Nephron progenitor cell (in vitro differentiated cells): ENCODE measurements at regions not wholly inside any gene's neighbourhood (a gene's known extent, or its start where the extent isn't known, plus 50 kb on each side); places are given as distances from the start of the nearest gene placed in this dataset.
"Not testable (repeated sequence)": the region's sequence is repeated elsewhere in the genome, so short reads cannot be mapped to it uniquely, and the experiment has no call there.

ENCODE experiments used
- DNase-seq: peaks from one replicate; pipeline ENCODE4 v3.0.0; 2021
- H3K27ac Mint-ChIP-seq: 2 replicates; pipeline ENCODE4 v1.8.0; 2021; ENCODE audit warnings: mild to moderate bottlenecking, moderate library complexity, mixed read lengths
- H3K27me3 Mint-ChIP-seq: 2 replicates; pipeline ENCODE4 v1.8.0; 2021; ENCODE audit warnings: mild to moderate bottlenecking, low read depth, mixed read lengths; ENCODE audit not compliant: poor library complexity
- H3K36me3 Mint-ChIP-seq: 2 replicates; pipeline ENCODE4 v1.8.0; 2021; ENCODE audit warnings: low read depth, mixed read lengths
- H3K4me1 Mint-ChIP-seq: 2 replicates; pipeline ENCODE4 v1.8.0; 2021; ENCODE audit warnings: mixed read lengths
- H3K4me3 Mint-ChIP-seq: 2 replicates; pipeline ENCODE4 v1.8.0; 2021; ENCODE audit warnings: mild to moderate bottlenecking, moderate library complexity, mixed read lengths
- H3K9me3 Mint-ChIP-seq: 2 replicates; pipeline ENCODE4 v1.8.0; 2021; ENCODE audit warnings: mild to moderate bottlenecking, moderate library complexity, mixed read lengths
- CTCF ChIP-seq: fragments of 200-600 bp; sonication (generic); IDR thresholded peaks from 2 replicates; pipeline ENCODE4 v1.5.0; 2021; ENCODE audit warnings: antibody characterized with exemption

DNA sequence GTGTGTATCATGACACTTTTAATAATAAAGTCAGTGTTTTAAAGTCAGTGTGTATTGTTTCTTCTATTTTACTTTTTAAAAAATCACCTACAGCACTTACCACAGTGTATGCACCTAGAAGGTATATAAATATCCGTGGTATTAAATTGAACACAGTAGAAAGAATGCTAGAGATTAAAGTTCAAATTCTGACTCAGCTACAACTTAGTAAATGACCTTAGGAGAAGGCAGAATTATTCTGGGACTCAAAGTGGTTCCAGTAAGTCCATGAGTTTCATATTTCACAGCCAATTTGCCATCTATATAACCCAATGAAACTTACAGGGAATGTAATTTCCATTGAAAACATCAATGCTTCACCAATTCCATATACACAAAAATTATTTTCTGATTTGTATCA, 52.7 kb upstream of the MAP4 start:
- Mint-ChIP-seq H3K9me3 (peaks cover 7% of the 10 kb centered on the region), H3K27me3 (no peaks in the 10 kb centered on the region), H3K4me3 (no peak overlapping the region), H3K36me3 (peaks cover 31% of the 10 kb centered on the region), H3K4me1 (no peaks in the 10 kb centered on the region), H3K27ac (no peak overlapping the region)
- no peak for TF ChIP-seq CTCF
- DNase-seq: no peak

GRCh38 chr3:48068320-48068719, 52.1 kb upstream of the MAP4 start:
- peaks cover 12% of the 10 kb centered on the region for H3K9me3 Mint-ChIP-seq
- not testable (repeated sequence) for H3K27ac Mint-ChIP-seq, H3K4me3 Mint-ChIP-seq, DNase-seq, H3K27me3 Mint-ChIP-seq, H3K4me1 Mint-ChIP-seq
- peaks cover 36% of the 10 kb centered on the region for H3K36me3 Mint-ChIP-seq

- Mint-ChIP-seq H3K27ac (peak overlapping the region; percentile 13), H3K27me3 (no peaks in the 10 kb centered on the region), H3K9me3 (peaks cover 19% of the 10 kb centered on the region)
These were observed 51.1 kb upstream of the MAP4 start for GRCh38 chr3:48067271-48067670.

More at GRCh38 chr3:48067271-48067670, 51.1 kb upstream of the MAP4 start:
- no peak for DNase-seq
- TF ChIP-seq CTCF: no peak
- Mint-ChIP-seq H3K36me3 (peaks cover 45% of the 10 kb centered on the region), H3K4me3 (no peak overlapping the region), H3K4me1 (no peaks in the 10 kb centered on the region)
